C4-2B (cell line): ENCODE measurements at regions not wholly inside any gene's neighbourhood (a gene's known extent, or its start where the extent isn't known, plus 50 kb on each side); places are given as distances from the start of the nearest gene placed in this dataset.

Experiments used
- CTCF ChIP-seq: fragments of 450-650 bp; conservative IDR thresholded peaks from 2 replicates; pipeline ENCODE4 v1.5.1; 2017; ENCODE audit warnings: mild to moderate bottlenecking
- ZFX ChIP-seq: fragments of 450-650 bp; IDR thresholded peaks from 2 replicates; pipeline ENCODE4 v1.6.1; 2017

GRCh38 chr15:69522361-69522760 lies 69.7 kb downstream of the RPLP1 start:
- TF ChIP-seq CTCF (no peak), ZFX (no peak)
